Activated naive CD8-positive, alpha-beta T cell treated with anti-CD3 and anti-CD28 coated beads for 36 hours (primary cell): ENCODE measurements at regions not wholly inside any gene's neighbourhood (a gene's known extent, or its start where the extent isn't known, plus 50 kb on each side); places are given as distances from the start of the nearest gene placed in this dataset.
"Not testable (repeated sequence)": the region's sequence is repeated elsewhere in the genome, so short reads cannot be mapped to it uniquely, and the experiment has no call there.

Source experiments
- DNase-seq: peaks from one replicate; pipeline ENCODE4 v3.0.0; 2021
- H3K27ac Mint-ChIP-seq: one replicate; pipeline ENCODE4 v1.8.0; 2022; ENCODE audit warnings: mild to moderate bottlenecking, moderate library complexity, mixed read lengths
- H3K27me3 Mint-ChIP-seq: one replicate; pipeline ENCODE4 v1.8.0; 2022; ENCODE audit warnings: mild to moderate bottlenecking, mixed read lengths
- H3K36me3 Mint-ChIP-seq: one replicate; pipeline ENCODE4 v1.8.0; 2021; ENCODE audit warnings: mild to moderate bottlenecking, mixed read lengths
- H3K4me1 Mint-ChIP-seq: one replicate; pipeline ENCODE4 v1.8.0; 2021; ENCODE audit warnings: mixed read lengths
- H3K4me3 Mint-ChIP-seq: one replicate; pipeline ENCODE4 v1.8.0; 2022; ENCODE audit warnings: mild to moderate bottlenecking, moderate library complexity, mixed read lengths
- H3K9me3 Mint-ChIP-seq: one replicate; pipeline ENCODE4 v1.8.0; 2022; ENCODE audit warnings: mixed read lengths

DNA sequence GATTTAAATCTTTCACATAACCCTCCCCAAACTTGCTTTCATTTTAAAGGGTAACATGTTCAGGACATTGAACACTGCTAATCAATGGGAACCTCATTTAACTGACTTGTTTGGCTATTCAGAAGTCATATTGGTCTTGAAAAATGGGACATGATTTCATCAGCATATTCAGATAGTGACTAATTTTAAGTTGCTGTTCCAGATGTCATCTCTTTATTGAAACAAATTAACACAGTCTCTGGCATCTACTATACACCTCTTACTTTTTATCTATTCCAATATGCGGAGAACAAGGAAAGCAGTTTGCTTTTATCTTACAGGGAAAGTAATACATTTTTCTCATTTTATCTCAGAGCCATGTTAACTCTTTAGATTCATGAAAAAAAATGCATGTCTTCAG, 310.1 kb downstream of the S1PR1 start:
- no peaks in the 10 kb centered on the region for H3K36me3 Mint-ChIP-seq
- no peak overlapping the region for H3K27ac Mint-ChIP-seq
- H3K9me3 Mint-ChIP-seq: no peaks in the 10 kb centered on the region
- no peaks in the 10 kb centered on the region for H3K4me1 Mint-ChIP-seq
- H3K4me3 Mint-ChIP-seq: no peak overlapping the region
- H3K27me3 Mint-ChIP-seq: no peaks in the 10 kb centered on the region
- DNase-seq: no peak

GRCh38 chr1:101547357-101547756, 310.5 kb downstream of the S1PR1 start:
- H3K36me3 Mint-ChIP-seq: no peaks in the 10 kb centered on the region
- H3K27me3 Mint-ChIP-seq: no peaks in the 10 kb centered on the region
- H3K4me3 Mint-ChIP-seq: no peak overlapping the region
- no peaks in the 10 kb centered on the region for H3K9me3 Mint-ChIP-seq
- DNase-seq: no peak
- H3K27ac Mint-ChIP-seq: no peak overlapping the region
- no peaks in the 10 kb centered on the region for H3K4me1 Mint-ChIP-seq

GRCh38 chr1:101548376-101548775, 311.6 kb downstream of the S1PR1 start:
- no peak for DNase-seq
- Mint-ChIP-seq H3K4me1 (no peaks in the 10 kb centered on the region), H3K27ac (no peak overlapping the region), H3K36me3 (no peaks in the 10 kb centered on the region), H3K9me3 (no peaks in the 10 kb centered on the region), H3K4me3 (no peak overlapping the region), H3K27me3 (no peaks in the 10 kb centered on the region)

GRCh38 chr1:101550581-101550980, 313.8 kb downstream of the S1PR1 start:
- Mint-ChIP-seq H3K27ac (no peak overlapping the region), H3K36me3 (no peaks in the 10 kb centered on the region), H3K4me1 (no peaks in the 10 kb centered on the region), H3K27me3 (no peaks in the 10 kb centered on the region), H3K9me3 (no peaks in the 10 kb centered on the region), H3K4me3 (no peak overlapping the region)
- no peak for DNase-seq

DNA sequence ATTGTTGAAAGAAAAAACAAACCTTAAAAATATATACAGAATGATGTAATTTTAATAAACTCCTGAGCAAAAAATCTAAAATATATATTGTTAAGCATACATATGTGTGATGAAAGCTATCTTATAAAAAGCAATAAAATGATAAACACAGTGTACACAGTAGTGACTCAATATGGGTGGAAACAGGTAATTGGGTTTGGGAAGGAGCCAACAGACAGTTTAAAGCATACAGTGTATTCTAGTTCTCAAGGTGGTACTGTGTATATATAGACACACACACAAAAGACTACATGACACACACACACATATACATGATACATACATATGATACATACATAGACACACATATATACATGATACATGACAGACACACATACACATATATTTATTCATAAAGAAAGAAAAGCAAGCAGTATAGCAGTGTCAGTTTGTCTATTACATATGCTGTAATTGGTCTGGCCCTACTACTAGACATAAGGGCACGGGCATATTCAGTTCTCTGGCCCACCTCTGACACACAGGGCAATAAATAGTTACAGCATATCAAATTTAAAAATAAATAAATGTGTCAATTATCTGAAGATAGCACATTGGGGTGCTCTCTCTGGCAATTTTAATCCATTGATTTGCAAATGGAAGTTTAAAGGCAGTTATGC, 330.2 kb downstream of the S1PR1 start:
- peaks cover 4% of the 10 kb centered on the region for H3K9me3 Mint-ChIP-seq
- H3K27me3 Mint-ChIP-seq: no peaks in the 10 kb centered on the region
- peaks cover 2% of the 10 kb centered on the region for H3K4me1 Mint-ChIP-seq
- no peaks in the 10 kb centered on the region for H3K36me3 Mint-ChIP-seq
- H3K4me3 Mint-ChIP-seq: no peak overlapping the region
- no peak for DNase-seq
- H3K27ac Mint-ChIP-seq: no peak overlapping the region

GRCh38 chr1:101567582-101568189, 330.9 kb downstream of the S1PR1 start:
- H3K27ac Mint-ChIP-seq: no peak overlapping the region
- no peaks in the 10 kb centered on the region for H3K36me3 Mint-ChIP-seq
- H3K27me3 Mint-ChIP-seq: no peaks in the 10 kb centered on the region
- peaks cover 4% of the 10 kb centered on the region for H3K9me3 Mint-ChIP-seq
- peak; percentile 35 for DNase-seq
- peaks cover 2% of the 10 kb centered on the region for H3K4me1 Mint-ChIP-seq
- H3K4me3 Mint-ChIP-seq: no peak overlapping the region

DNA sequence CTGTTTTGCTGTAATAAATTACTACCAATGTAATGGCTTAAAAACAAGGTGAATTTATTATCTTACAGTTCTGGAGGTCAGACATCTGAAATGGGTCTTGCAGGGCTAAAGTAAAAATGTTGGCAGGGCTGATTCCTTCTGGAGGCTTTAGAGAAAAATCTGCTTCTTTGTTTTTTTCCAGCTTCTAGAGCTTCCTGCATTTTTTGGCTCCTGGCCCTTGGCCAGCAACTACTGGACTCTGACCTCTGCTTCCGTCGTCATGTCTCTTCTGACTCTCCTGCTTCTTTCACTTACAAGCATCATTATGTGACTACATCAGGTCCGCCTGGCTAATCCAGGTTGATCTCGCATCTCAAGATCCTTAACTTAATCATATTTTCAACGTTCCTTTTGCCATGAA, 350.9 kb downstream of the S1PR1 start:
- H3K9me3 Mint-ChIP-seq: no peaks in the 10 kb centered on the region
- H3K36me3 Mint-ChIP-seq: no peaks in the 10 kb centered on the region
- no peak for DNase-seq
- peaks cover 8% of the 10 kb centered on the region for H3K27me3 Mint-ChIP-seq
- no peak overlapping the region for H3K4me3 Mint-ChIP-seq
- no peaks in the 10 kb centered on the region for H3K4me1 Mint-ChIP-seq
- H3K27ac Mint-ChIP-seq: no peak overlapping the region

DNA sequence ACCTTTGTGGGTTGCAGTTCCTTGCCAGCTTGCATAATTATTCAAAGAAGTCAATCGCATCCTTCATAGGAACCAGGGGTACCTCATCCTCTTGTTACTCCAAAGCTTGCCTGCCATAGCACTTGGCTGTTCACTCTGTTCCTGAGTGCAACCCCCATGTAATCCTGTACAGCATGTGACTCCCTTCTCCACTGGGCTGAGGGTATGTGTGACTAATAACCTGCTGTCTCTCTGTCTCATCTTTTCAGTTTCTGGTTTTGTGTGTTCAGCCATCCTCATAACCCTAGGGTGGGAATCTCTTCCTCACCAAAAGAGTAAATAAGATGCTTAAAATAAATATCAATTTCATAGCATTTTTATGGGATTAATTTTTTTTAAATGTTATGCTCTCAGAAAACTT, 351.9 kb downstream of the S1PR1 start:
- Mint-ChIP-seq H3K4me3 (no peak overlapping the region), H3K9me3 (no peaks in the 10 kb centered on the region), H3K4me1 (no peaks in the 10 kb centered on the region), H3K27me3 (peaks cover 3% of the 10 kb centered on the region), H3K36me3 (no peaks in the 10 kb centered on the region), H3K27ac (no peak overlapping the region)
- DNase-seq: no peak

GRCh38 chr1:101592845-101593244, 356.0 kb downstream of the S1PR1 start:
- Mint-ChIP-seq H3K9me3 (no peaks in the 10 kb centered on the region), H3K36me3 (no peaks in the 10 kb centered on the region), H3K27me3 (peaks cover 3% of the 10 kb centered on the region), H3K4me3 (no peak overlapping the region), H3K4me1 (no peaks in the 10 kb centered on the region), H3K27ac (no peak overlapping the region)
- no peak for DNase-seq

DNA sequence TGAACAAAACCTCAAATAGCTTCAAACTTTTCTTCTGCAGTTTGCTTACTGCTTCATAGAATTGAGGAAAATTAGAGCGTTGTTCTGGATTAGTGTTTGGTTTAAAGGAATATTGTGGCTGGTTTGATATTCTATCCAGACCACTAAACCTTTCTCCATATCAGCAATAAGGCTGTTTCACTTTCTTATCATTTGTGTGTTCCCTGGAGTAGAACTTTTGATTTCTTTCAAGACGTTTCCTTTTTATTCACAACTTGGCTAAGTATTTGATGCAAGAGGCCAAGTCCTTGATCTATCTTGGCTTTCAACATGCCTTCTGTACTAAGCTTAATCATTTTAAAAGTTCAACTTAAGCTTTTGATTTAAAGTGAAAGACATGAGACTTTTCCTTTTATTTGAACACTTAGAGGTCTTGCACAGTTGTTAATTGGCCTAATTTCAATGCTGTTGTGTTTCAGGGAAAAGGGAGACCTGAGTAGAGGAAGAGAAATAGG, 359.1 kb downstream of the S1PR1 start:
- Mint-ChIP-seq H3K27me3 (no peaks in the 10 kb centered on the region), H3K4me3 (no peak overlapping the region), H3K9me3 (no peaks in the 10 kb centered on the region), H3K36me3 (no peaks in the 10 kb centered on the region), H3K27ac (no peak overlapping the region), H3K4me1 (no peaks in the 10 kb centered on the region)
- no peak for DNase-seq

GRCh38 chr1:101600615-101601014, 363.8 kb downstream of the S1PR1 start:
- H3K9me3 Mint-ChIP-seq, H3K4me1 Mint-ChIP-seq, H3K27ac Mint-ChIP-seq: not testable (repeated sequence)

GRCh38 chr1:101603726-101604125, 366.9 kb downstream of the S1PR1 start:
- no peaks in the 10 kb centered on the region for H3K9me3 Mint-ChIP-seq
- H3K4me1 Mint-ChIP-seq: no peaks in the 10 kb centered on the region
- H3K27ac Mint-ChIP-seq: no peak overlapping the region
- DNase-seq: no peak
- no peak overlapping the region for H3K4me3 Mint-ChIP-seq
- H3K27me3 Mint-ChIP-seq: no peaks in the 10 kb centered on the region
- H3K36me3 Mint-ChIP-seq: no peaks in the 10 kb centered on the region

More at GRCh38 chr1:101600615-101601014, 363.8 kb downstream of the S1PR1 start:
- H3K36me3 Mint-ChIP-seq, H3K4me3 Mint-ChIP-seq, H3K27me3 Mint-ChIP-seq, DNase-seq: not testable (repeated sequence)

- Mint-ChIP-seq H3K27ac (no peak overlapping the region), H3K4me3 (no peak overlapping the region), H3K9me3 (peaks cover 7% of the 10 kb centered on the region), H3K27me3 (peaks cover under 1% of the 10 kb centered on the region), H3K4me1 (no peaks in the 10 kb centered on the region), H3K36me3 (no peaks in the 10 kb centered on the region)
- no peak for DNase-seq
Observed at GRCh38 chr1:101605878-101606277, 369.1 kb downstream of the S1PR1 start.

GRCh38 chr1:101613546-101613945, 376.7 kb downstream of the S1PR1 start:
- peaks cover 12% of the 10 kb centered on the region for H3K9me3 Mint-ChIP-seq
- no peak overlapping the region for H3K27ac Mint-ChIP-seq
- no peaks in the 10 kb centered on the region for H3K4me1 Mint-ChIP-seq

GRCh38 chr1:101618900-101619299, 377.8 kb downstream of the OLFM3 start:
- H3K9me3 Mint-ChIP-seq: no peaks in the 10 kb centered on the region
- no peaks in the 10 kb centered on the region for H3K36me3 Mint-ChIP-seq
- no peaks in the 10 kb centered on the region for H3K4me1 Mint-ChIP-seq
- no peak for DNase-seq
- no peak overlapping the region for H3K4me3 Mint-ChIP-seq
- H3K27me3 Mint-ChIP-seq: peaks cover 3% of the 10 kb centered on the region
- H3K27ac Mint-ChIP-seq: no peak overlapping the region

More at GRCh38 chr1:101613546-101613945, 376.7 kb downstream of the S1PR1 start:
- Mint-ChIP-seq H3K4me3 (no peak overlapping the region), H3K36me3 (no peaks in the 10 kb centered on the region), H3K27me3 (peaks cover 4% of the 10 kb centered on the region)
- no peak for DNase-seq
